ENCODE measurements at regions not wholly inside any gene's neighbourhood (a gene's known extent, or its start where the extent isn't known, plus 50 kb on each side); places are given as distances from the start of the nearest gene placed in this dataset.

DNA sequence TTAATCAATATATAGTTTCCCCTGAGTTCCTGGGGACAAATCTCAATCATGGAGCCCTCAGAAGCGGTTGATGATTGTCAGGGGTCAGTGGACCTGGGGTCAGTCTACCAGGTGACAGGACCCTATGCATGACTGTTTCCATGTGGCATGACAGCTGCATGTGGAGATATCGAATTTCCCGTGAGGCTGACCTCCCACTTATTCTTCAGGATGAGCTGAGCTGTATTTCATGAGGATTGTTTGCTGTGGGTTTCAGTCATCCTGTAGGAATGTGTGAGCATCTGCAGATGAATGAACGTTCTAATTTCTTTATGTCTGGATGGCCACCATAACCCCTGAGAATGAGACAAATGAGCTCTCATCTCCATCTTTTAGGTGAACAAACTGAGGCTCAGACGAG is 93.0 kb upstream of the HES1 start (continued):
- TF ChIP-seq, protein P1, sequence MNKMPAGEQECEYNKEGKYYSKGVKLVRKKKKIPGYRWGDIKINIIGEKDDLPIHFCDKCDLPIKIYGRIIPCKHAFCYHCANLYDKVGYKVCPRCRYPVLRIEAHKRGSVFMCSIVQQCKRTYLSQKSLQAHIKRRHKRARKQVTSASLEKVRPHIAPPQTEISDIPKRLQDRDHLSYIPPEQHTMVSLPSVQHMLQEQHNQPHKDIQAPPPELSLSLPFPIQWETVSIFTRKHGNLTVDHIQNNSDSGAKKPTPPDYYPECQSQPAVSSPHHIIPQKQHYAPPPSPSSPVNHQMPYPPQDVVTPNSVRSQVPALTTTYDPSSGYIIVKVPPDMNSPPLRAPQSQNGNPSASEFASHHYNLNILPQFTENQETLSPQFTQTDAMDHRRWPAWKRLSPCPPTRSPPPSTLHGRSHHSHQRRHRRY (tag by site-specific recombination; IDR thresholded peaks at IDR 0.05) = no peak

DNA sequence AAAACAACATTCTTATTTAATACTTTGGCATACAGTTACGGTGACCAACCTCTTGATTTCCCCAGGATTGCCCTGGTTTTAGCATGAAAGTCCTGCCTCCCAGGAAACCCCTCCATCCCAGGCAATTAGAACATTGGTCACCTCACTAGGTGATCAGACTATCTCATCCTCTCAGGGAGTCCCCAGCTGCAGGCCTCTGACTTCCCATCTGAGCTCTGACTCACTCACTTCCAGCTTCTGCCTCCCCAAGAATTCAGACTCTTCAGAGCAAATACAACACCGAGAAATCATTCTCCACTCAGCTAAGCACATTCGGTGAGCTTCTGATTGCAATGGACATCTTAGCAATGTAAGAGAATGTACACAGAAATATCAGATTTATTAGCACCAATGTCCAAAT is 92.4 kb upstream of the HES1 start:
- TF ChIP-seq, protein P2, sequence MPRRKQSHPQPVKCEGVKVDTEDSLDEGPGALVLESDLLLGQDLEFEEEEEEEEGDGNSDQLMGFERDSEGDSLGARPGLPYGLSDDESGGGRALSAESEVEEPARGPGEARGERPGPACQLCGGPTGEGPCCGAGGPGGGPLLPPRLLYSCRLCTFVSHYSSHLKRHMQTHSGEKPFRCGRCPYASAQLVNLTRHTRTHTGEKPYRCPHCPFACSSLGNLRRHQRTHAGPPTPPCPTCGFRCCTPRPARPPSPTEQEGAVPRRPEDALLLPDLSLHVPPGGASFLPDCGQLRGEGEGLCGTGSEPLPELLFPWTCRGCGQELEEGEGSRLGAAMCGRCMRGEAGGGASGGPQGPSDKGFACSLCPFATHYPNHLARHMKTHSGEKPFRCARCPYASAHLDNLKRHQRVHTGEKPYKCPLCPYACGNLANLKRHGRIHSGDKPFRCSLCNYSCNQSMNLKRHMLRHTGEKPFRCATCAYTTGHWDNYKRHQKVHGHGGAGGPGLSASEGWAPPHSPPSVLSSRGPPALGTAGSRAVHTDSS (tag by site-specific recombination; IDR thresholded peaks at IDR 0.05) = no peak
- no peak for TF ChIP-seq ZNF654 (tag by site-specific recombination; IDR thresholded peaks at IDR 0.05; ENCODE audit: low read depth)
- no peak for TF ChIP-seq ZNF621 (tag by site-specific recombination; IDR thresholded peaks at IDR 0.05)
- TF ChIP-seq, protein P3, sequence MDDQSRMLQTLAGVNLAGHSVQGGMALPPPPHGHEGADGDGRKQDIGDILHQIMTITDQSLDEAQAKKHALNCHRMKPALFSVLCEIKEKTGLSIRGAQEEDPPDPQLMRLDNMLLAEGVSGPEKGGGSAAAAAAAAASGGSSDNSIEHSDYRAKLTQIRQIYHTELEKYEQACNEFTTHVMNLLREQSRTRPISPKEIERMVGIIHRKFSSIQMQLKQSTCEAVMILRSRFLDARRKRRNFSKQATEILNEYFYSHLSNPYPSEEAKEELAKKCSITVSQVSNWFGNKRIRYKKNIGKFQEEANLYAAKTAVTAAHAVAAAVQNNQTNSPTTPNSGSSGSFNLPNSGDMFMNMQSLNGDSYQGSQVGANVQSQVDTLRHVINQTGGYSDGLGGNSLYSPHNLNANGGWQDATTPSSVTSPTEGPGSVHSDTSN (CRISPR knock-in tag; IDR thresholded peaks at IDR 0.05) = no peak
- TF ChIP-seq TCF7L2 (IDR thresholded peaks at IDR 0.05; ENCODE audit: borderline replicate concordance, low read depth, low read length) = no peak
- TF ChIP-seq ZNF354C (tag by site-specific recombination; IDR thresholded peaks at IDR 0.05; ENCODE audit: borderline replicate concordance, low read depth) = no peak
- no peak for TF ChIP-seq ZNF114 (tag by site-specific recombination; IDR thresholded peaks at IDR 0.05)
- TF ChIP-seq ZNF48 (tag by site-specific recombination; IDR thresholded peaks at IDR 0.05) = no peak
- TF ChIP-seq, protein P4, sequence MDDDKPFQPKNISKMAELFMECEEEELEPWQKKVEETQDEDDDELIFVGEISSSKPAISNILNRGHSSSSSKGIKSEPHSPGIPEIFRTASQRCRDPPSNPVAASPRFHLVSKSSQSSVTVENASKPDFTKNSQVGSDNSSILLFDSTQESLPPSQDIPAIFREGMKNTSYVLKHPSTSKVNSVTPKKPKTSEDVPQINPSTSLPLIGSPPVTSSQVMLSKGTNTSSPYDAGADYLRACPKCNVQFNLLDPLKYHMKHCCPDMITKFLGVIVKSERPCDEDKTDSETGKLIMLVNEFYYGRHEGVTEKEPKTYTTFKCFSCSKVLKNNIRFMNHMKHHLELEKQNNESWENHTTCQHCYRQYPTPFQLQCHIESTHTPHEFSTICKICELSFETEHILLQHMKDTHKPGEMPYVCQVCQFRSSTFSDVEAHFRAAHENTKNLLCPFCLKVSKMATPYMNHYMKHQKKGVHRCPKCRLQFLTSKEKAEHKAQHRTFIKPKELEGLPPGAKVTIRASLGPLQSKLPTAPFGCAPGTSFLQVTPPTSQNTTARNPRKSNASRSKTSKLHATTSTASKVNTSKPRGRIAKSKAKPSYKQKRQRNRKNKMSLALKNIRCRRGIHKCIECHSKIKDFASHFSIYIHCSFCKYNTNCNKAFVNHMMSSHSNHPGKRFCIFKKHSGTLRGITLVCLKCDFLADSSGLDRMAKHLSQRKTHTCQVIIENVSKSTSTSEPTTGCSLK (tag by site-specific recombination; IDR thresholded peaks at IDR 0.05) = no peak
- TF ChIP-seq OSR2 (tag by site-specific recombination; IDR thresholded peaks at IDR 0.05) = no peak
- TF ChIP-seq ZNF473 (tag by site-specific recombination; IDR thresholded peaks at IDR 0.05) = no peak
- no peak for TF ChIP-seq ZNF571 (tag by site-specific recombination; IDR thresholded peaks at IDR 0.05)
- TF ChIP-seq, protein P5, sequence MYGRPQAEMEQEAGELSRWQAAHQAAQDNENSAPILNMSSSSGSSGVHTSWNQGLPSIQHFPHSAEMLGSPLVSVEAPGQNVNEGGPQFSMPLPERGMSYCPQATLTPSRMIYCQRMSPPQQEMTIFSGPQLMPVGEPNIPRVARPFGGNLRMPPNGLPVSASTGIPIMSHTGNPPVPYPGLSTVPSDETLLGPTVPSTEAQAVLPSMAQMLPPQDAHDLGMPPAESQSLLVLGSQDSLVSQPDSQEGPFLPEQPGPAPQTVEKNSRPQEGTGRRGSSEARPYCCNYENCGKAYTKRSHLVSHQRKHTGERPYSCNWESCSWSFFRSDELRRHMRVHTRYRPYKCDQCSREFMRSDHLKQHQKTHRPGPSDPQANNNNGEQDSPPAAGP (tag by site-specific recombination; IDR thresholded peaks at IDR 0.05) = no peak
- TF ChIP-seq SALL2 (tag by site-specific recombination; IDR thresholded peaks at IDR 0.05; ENCODE audit: borderline replicate concordance) = no peak
- TF ChIP-seq ZNF175 (tag by site-specific recombination; IDR thresholded peaks at IDR 0.05) = no peak
- no peak for TF ChIP-seq SETDB1 (IDR thresholded peaks at IDR 0.05; ENCODE audit: insufficient read length, low read length)
- ChIA-PET POLR2A (no interaction called here), CTCF (interaction anchor here (0.6 to 1.1 kb wide), 2 partner anchors 28 to 271 kb away, joined by 3 read pairs; no protein-coding TSS in a partner anchor)
- no peaks in the 10 kb centered on the region for H3K36me3 ChIP-seq (ENCODE audit: control insufficient read depth in 2 of 2, insufficient read depth in 1 of 2, low read length in 2 of 2)
- H3K9me3 ChIP-seq (ENCODE audit: control insufficient read depth, insufficient read depth, low read depth, low read length) = no peaks in the 10 kb centered on the region
- no peak overlapping the region for H3K27ac ChIP-seq (ENCODE audit: extremely low read depth, low read depth, low read length)
- no peaks in the 10 kb centered on the region for H3K4me1 ChIP-seq (ENCODE audit: control insufficient read depth, insufficient read depth, low read length)
- no peak overlapping the region for H3K4me3 ChIP-seq (ENCODE audit: low read depth, low read length)

DNA sequence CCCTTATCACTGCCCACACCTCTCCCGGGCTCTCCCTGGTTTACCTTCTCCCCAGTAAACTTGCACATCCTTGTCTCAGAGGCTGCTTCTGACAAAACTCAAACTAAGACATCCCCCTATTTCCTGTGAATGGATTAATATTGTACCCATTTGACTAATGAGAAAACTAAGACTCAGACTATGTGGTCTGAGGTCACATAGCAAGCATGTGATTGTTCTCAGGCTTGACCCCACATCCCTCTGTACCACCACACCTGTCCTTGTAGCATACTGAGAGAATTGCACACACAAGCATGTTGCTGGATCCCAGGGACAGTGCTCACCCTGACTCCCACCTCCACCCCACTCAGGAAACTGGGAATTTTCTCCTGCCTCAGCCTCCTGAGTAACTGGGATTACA is 90.7 kb upstream of the HES1 start:
- no peak overlapping the region for H3K27ac ChIP-seq (ENCODE audit: extremely low read depth, low read depth, low read length)
- H3K9me3 ChIP-seq (ENCODE audit: control insufficient read depth, insufficient read depth, low read depth, low read length) = no peaks in the 10 kb centered on the region
- no peaks in the 10 kb centered on the region for H3K4me1 ChIP-seq (ENCODE audit: control insufficient read depth, insufficient read depth, low read length)
- no peaks in the 10 kb centered on the region for H3K36me3 ChIP-seq (ENCODE audit: control insufficient read depth in 2 of 2, insufficient read depth in 1 of 2, low read length in 2 of 2)
- ChIA-PET POLR2A (no interaction called here), CTCF (no interaction called here)
- no peak overlapping the region for H3K4me3 ChIP-seq (ENCODE audit: low read depth, low read length)
- TF ChIP-seq, protein P6, sequence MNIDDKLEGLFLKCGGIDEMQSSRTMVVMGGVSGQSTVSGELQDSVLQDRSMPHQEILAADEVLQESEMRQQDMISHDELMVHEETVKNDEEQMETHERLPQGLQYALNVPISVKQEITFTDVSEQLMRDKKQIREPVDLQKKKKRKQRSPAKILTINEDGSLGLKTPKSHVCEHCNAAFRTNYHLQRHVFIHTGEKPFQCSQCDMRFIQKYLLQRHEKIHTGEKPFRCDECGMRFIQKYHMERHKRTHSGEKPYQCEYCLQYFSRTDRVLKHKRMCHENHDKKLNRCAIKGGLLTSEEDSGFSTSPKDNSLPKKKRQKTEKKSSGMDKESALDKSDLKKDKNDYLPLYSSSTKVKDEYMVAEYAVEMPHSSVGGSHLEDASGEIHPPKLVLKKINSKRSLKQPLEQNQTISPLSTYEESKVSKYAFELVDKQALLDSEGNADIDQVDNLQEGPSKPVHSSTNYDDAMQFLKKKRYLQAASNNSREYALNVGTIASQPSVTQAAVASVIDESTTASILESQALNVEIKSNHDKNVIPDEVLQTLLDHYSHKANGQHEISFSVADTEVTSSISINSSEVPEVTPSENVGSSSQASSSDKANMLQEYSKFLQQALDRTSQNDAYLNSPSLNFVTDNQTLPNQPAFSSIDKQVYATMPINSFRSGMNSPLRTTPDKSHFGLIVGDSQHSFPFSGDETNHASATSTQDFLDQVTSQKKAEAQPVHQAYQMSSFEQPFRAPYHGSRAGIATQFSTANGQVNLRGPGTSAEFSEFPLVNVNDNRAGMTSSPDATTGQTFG (tag by site-specific recombination; IDR thresholded peaks at IDR 0.05; ENCODE audit: borderline replicate concordance) = no peak
- TF ChIP-seq, protein P7, sequence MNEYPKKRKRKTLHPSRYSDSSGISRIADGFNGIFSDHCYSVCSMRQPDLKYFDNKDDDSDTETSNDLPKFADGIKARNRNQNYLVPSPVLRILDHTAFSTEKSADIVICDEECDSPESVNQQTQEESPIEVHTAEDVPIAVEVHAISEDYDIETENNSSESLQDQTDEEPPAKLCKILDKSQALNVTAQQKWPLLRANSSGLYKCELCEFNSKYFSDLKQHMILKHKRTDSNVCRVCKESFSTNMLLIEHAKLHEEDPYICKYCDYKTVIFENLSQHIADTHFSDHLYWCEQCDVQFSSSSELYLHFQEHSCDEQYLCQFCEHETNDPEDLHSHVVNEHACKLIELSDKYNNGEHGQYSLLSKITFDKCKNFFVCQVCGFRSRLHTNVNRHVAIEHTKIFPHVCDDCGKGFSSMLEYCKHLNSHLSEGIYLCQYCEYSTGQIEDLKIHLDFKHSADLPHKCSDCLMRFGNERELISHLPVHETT (tag by site-specific recombination; IDR thresholded peaks at IDR 0.05) = no peak
- TF ChIP-seq ZNF10 (tag by site-specific recombination; IDR thresholded peaks at IDR 0.05) (no peak), ZNF155 (tag by site-specific recombination; IDR thresholded peaks at IDR 0.05) (no peak), GFI1B (tag by site-specific recombination; IDR thresholded peaks at IDR 0.05) (no peak)

All from HEK293 (cell line).